NCI-H1694 treated with DMSO at 0.1 percent for 48 hours (cell line): ENCODE measurements at regions not wholly inside any gene's neighbourhood (a gene's known extent, or its start where the extent isn't known, plus 50 kb on each side); places are given as distances from the start of the nearest gene placed in this dataset.

Experiments used
- DNase-seq: peaks from one replicate; lab custom pipeline; 2025; lab: John Stamatoyannopoulos, UW

GRCh38 chr2:23291239-23291638, 93.7 kb upstream of the KLHL29 start:
- no peak for DNase-seq

GRCh38 chr2:23292024-23292423, 93.0 kb upstream of the KLHL29 start:
- no peak for DNase-seq

- DNase-seq = no peak
Measured at GRCh38 chr2:23293063-23293462, 91.9 kb upstream of the KLHL29 start.

GRCh38 chr2:23293731-23294130, 91.2 kb upstream of the KLHL29 start:
- no peak for DNase-seq

- DNase-seq = no peak
Measured at GRCh38 chr2:23294238-23294637, 90.7 kb upstream of the KLHL29 start.

GRCh38 chr2:23296691-23297090, 88.3 kb upstream of the KLHL29 start:
- DNase-seq = no peak

GRCh38 chr2:23297112-23297511, 87.9 kb upstream of the KLHL29 start:
- DNase-seq = no peak

- DNase-seq = no peak
Measured at GRCh38 chr2:23298551-23298950, 86.4 kb upstream of the KLHL29 start.

- DNase-seq = no peak
Measured at GRCh38 chr2:23299476-23300195, 85.3 kb upstream of the KLHL29 start.

GRCh38 chr2:23301136-23301535, 83.8 kb upstream of the KLHL29 start:
- no peak for DNase-seq

- DNase-seq = no peak
Measured at GRCh38 chr2:23302591-23302990, 82.4 kb upstream of the KLHL29 start.

GRCh38 chr2:23306401-23306800, 78.6 kb upstream of the KLHL29 start:
- no peak for DNase-seq

GRCh38 chr2:23311186-23311585, 73.8 kb upstream of the KLHL29 start:
- no peak for DNase-seq

- DNase-seq = no peak
Measured at GRCh38 chr2:23312996-23313606, 71.9 kb upstream of the KLHL29 start.

GRCh38 chr2:23314687-23315086, 70.3 kb upstream of the KLHL29 start:
- no peak for DNase-seq

- DNase-seq = no peak
Measured at GRCh38 chr2:23320058-23320457, 64.9 kb upstream of the KLHL29 start.

GRCh38 chr2:23321751-23322150, 63.2 kb upstream of the KLHL29 start:
- DNase-seq = no peak

- DNase-seq = no peak
Measured at GRCh38 chr2:23322567-23323197, 62.3 kb upstream of the KLHL29 start.

- no peak for DNase-seq
Measured at GRCh38 chr2:23323198-23323916, 61.6 kb upstream of the KLHL29 start.

GRCh38 chr2:23323917-23324680, 60.9 kb upstream of the KLHL29 start:
- no peak for DNase-seq

GRCh38 chr2:23326330-23326729, 58.6 kb upstream of the KLHL29 start:
- DNase-seq = no peak

- no peak for DNase-seq
Measured at GRCh38 chr2:23327416-23327815, 57.6 kb upstream of the KLHL29 start.
